Gastroesophageal sphincter (tissue), 3 donors: ENCODE measurements at regions not wholly inside any gene's neighbourhood (a gene's known extent, or its start where the extent isn't known, plus 50 kb on each side); places are given as distances from the start of the nearest gene placed in this dataset.

Source experiments
- POLR2A ChIP-seq, 2 donors: fragments of 450-650 bp; IDR thresholded peaks; one replicate each; pipeline ENCODE4 v1.6.1; 2017; ENCODE audit warnings: antibody characterized with exemption in 2 of 2, mild to moderate bottlenecking in 2 of 2, moderate library complexity in 1 of 2
- POLR2AphosphoS5 ChIP-seq: sonication (generic); formaldehyde crosslinking; IDR thresholded peaks from one replicate; pipeline ENCODE4 v1.6.1; 2017; ENCODE audit warnings: antibody characterized with exemption
- TF ChIP-seq, protein P1 (sequence below), 4 experiments: fragments of 200-600 bp in 2 of 4; fragments of 450-650 bp in 2 of 4; sonication (generic) in 1 of 4; IDR thresholded peaks; one replicate each; pipeline ENCODE4 v1.5.1; 2017 to 2019; ENCODE audit warnings: antibody characterized with exemption in 4 of 4, mild to moderate bottlenecking in 2 of 4, moderate library complexity in 2 of 4

DNA sequence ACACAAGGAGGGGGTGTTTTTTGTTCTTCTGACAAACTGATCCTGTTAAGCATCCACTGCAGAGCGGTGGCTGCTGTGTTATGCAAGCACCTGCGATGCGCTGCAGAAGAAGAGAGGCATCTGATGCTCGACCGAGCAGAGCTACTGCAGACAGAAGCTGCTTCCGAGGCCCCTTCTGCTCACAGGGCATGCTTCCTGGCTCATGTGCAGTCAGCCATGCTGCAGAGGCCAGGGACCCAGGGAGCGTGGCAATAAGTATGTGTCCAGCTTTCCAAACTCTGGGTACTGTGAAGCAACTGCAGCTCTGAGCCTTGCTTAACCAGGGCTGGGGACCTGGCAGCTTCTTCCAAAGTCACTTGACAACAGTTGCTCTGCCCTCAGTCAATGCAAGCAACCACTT lies 448.6 kb upstream of the RBFOX1 start:
- TF ChIP-seq POLR2A (IDR thresholded peaks at IDR 0.05), result no peak
- TF ChIP-seq, protein P1, sequence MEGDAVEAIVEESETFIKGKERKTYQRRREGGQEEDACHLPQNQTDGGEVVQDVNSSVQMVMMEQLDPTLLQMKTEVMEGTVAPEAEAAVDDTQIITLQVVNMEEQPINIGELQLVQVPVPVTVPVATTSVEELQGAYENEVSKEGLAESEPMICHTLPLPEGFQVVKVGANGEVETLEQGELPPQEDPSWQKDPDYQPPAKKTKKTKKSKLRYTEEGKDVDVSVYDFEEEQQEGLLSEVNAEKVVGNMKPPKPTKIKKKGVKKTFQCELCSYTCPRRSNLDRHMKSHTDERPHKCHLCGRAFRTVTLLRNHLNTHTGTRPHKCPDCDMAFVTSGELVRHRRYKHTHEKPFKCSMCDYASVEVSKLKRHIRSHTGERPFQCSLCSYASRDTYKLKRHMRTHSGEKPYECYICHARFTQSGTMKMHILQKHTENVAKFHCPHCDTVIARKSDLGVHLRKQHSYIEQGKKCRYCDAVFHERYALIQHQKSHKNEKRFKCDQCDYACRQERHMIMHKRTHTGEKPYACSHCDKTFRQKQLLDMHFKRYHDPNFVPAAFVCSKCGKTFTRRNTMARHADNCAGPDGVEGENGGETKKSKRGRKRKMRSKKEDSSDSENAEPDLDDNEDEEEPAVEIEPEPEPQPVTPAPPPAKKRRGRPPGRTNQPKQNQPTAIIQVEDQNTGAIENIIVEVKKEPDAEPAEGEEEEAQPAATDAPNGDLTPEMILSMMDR (IDR thresholded peaks at IDR 0.05), result no peak
- TF ChIP-seq POLR2AphosphoS5, result no peak
